ENCODE measurements at regions not wholly inside any gene's neighbourhood (a gene's known extent, or its start where the extent isn't known, plus 50 kb on each side); places are given as distances from the start of the nearest gene placed in this dataset.

GRCh38 chr10:130847170-130847569 is 464.4 kb downstream of the TCERG1L start:
- Histone ChIP-seq H3K4me1 (no peaks in the 10 kb centered on the region), H3K4me3 (no peak overlapping the region), H3K27me3 (no peaks in the 10 kb centered on the region), H3K36me3 (no peaks in the 10 kb centered on the region), H3K9me3 (no peaks in the 10 kb centered on the region), H3K9ac (ENCODE audit: low read depth in 2 of 2, low read length in 2 of 2) (no peak overlapping the region), H3K27ac (no peak overlapping the region)
- DNase-seq = no peak
- intact Hi-C loops (cut with DNase I) = no loop called here
- no peak for TF ChIP-seq CTCF (IDR thresholded peaks at IDR 0.05)

GRCh38 chr10:130848855-130849254 is 462.7 kb downstream of the TCERG1L start:
- Histone ChIP-seq H3K9ac (ENCODE audit: low read depth in 2 of 2, low read length in 2 of 2) (no peak overlapping the region), H3K27ac (no peak overlapping the region), H3K36me3 (no peaks in the 10 kb centered on the region), H3K4me1 (no peaks in the 10 kb centered on the region), H3K27me3 (no peaks in the 10 kb centered on the region), H3K9me3 (no peaks in the 10 kb centered on the region), H3K4me3 (no peak overlapping the region)
- TF ChIP-seq CTCF (IDR thresholded peaks at IDR 0.05) = no peak
- intact Hi-C loops (cut with DNase I) = no loop called here
- no peak for DNase-seq

- Histone ChIP-seq H3K36me3 (no peaks in the 10 kb centered on the region), H3K9ac (ENCODE audit: low read depth in 2 of 2, low read length in 2 of 2) (no peak overlapping the region), H3K4me1 (no peaks in the 10 kb centered on the region), H3K4me3 (no peak overlapping the region), H3K27ac (no peak overlapping the region), H3K27me3 (no peaks in the 10 kb centered on the region), H3K9me3 (no peaks in the 10 kb centered on the region)
- no peak for DNase-seq
- TF ChIP-seq CTCF (IDR thresholded peaks at IDR 0.05) = no peak
- intact Hi-C loops (cut with DNase I) = no loop called here
Measured at GRCh38 chr10:130854151-130854550, 457.4 kb downstream of the TCERG1L start.

- intact Hi-C loops (cut with DNase I) = no loop called here
- Histone ChIP-seq H3K36me3 (no peaks in the 10 kb centered on the region), H3K9me3 (no peaks in the 10 kb centered on the region), H3K27ac (no peak overlapping the region), H3K27me3 (no peaks in the 10 kb centered on the region), H3K4me3 (no peak overlapping the region), H3K9ac (ENCODE audit: low read depth in 2 of 2, low read length in 2 of 2) (no peak overlapping the region), H3K4me1 (no peaks in the 10 kb centered on the region)
- TF ChIP-seq CTCF (IDR thresholded peaks at IDR 0.05) = no peak
- no peak for DNase-seq
Measured at GRCh38 chr10:130857631-130858295, 453.8 kb downstream of the TCERG1L start.

- no peaks in the 10 kb centered on the region for H3K9me3 ChIP-seq
- no peak for TF ChIP-seq CTCF (IDR thresholded peaks at IDR 0.05)
Measured at GRCh38 chr10:130858626-130859025, 452.9 kb downstream of the TCERG1L start.

More at GRCh38 chr10:130858626-130859025, 452.9 kb downstream of the TCERG1L start:
- no peak overlapping the region for H3K27ac ChIP-seq
- no peak for DNase-seq
- no peak overlapping the region for H3K4me3 ChIP-seq
- H3K9ac ChIP-seq (ENCODE audit: low read depth in 2 of 2, low read length in 2 of 2) = no peak overlapping the region
- intact Hi-C loops (cut with DNase I) = no loop called here
- no peaks in the 10 kb centered on the region for H3K36me3 ChIP-seq
- no peaks in the 10 kb centered on the region for H3K27me3 ChIP-seq
- no peaks in the 10 kb centered on the region for H3K4me1 ChIP-seq
